ENCODE measurements at regions not wholly inside any gene's neighbourhood (a gene's known extent, or its start where the extent isn't known, plus 50 kb on each side); places are given as distances from the start of the nearest gene placed in this dataset.
A peak's percentile ranks its signal among the peaks of the same experiment; 100 is the strongest.
"Not testable (repeated sequence)": the region's sequence is repeated elsewhere in the genome, so short reads cannot be mapped to it uniquely, and the experiment has no call there.

DNA sequence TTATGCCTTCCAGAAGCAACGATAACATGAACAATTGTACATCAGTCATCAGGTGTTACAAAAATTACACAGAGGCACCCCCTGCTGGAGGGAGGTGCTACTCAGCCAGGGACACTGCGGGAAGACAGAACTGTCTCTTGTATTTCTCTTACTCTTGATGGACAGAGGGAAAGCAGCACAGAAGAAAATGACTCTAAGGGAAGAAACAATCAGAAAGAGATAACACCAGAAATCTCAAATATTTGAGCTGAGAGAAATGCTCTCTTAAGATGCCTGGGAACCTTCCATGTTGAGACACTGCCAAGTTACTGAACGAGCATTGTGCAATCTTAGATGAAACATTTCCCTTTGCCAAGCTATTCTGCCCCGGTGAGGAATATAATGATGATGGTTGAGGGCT lies 227.6 kb upstream of the NPSR1 start:
- Histone ChIP-seq H3K27me3 (ENCODE audit: insufficient read depth, low read length) (peaks cover 2% of the 10 kb centered on the region), H3K4me1 (ENCODE audit: insufficient read depth, low read length) (no peaks in the 10 kb centered on the region), H4K20me1 (ENCODE audit: insufficient read depth, low read length) (no peaks in the 10 kb centered on the region), H3K36me3 (ENCODE audit: insufficient read depth, low read length) (no peaks in the 10 kb centered on the region), H3K4me2 (ENCODE audit: low read length) (no peak overlapping the region), H3K9ac (ENCODE audit: low read length) (no peak overlapping the region), H2AFZ (ENCODE audit: low read depth, low read length) (no peak overlapping the region), H3K27ac (ENCODE audit: low read depth, low read length) (no peak overlapping the region), H3K4me3 (ENCODE audit: insufficient read depth, low read depth, low read length) (no peak overlapping the region), H3K9me3 (ENCODE audit: insufficient read depth, low read depth, low read length) (no peaks in the 10 kb centered on the region), H3K79me2 (ENCODE audit: insufficient read depth, low read length) (no peaks in the 10 kb centered on the region)
- TF ChIP-seq EZH2 (IDR thresholded peaks at IDR 0.05; ENCODE audit: insufficient read depth, low read length), result no peak
- TF ChIP-seq, protein P1, sequence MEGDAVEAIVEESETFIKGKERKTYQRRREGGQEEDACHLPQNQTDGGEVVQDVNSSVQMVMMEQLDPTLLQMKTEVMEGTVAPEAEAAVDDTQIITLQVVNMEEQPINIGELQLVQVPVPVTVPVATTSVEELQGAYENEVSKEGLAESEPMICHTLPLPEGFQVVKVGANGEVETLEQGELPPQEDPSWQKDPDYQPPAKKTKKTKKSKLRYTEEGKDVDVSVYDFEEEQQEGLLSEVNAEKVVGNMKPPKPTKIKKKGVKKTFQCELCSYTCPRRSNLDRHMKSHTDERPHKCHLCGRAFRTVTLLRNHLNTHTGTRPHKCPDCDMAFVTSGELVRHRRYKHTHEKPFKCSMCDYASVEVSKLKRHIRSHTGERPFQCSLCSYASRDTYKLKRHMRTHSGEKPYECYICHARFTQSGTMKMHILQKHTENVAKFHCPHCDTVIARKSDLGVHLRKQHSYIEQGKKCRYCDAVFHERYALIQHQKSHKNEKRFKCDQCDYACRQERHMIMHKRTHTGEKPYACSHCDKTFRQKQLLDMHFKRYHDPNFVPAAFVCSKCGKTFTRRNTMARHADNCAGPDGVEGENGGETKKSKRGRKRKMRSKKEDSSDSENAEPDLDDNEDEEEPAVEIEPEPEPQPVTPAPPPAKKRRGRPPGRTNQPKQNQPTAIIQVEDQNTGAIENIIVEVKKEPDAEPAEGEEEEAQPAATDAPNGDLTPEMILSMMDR (IDR thresholded peaks at IDR 0.05; ENCODE audit: insufficient read depth, low read depth, low read length), result peak; percentile 52
- no peaks in the 10 kb centered on the region for H3K36me3 Mint-ChIP-seq (ENCODE audit: low read depth, unreplicated experiment)
- FAIRE-seq (no peak), DNase-seq (ENCODE audit: low read depth) (peak; percentile 67)
- H3K27me3 Mint-ChIP-seq (ENCODE audit: low read depth, unreplicated experiment), result peaks cover 3% of the 10 kb centered on the region
- no peaks in the 10 kb centered on the region for H3K4me1 Mint-ChIP-seq (ENCODE audit: low read depth, unreplicated experiment)
- no peak overlapping the region for H3K4me3 Mint-ChIP-seq (ENCODE audit: unreplicated experiment)
- H3K27ac Mint-ChIP-seq (ENCODE audit: unreplicated experiment), result no peak overlapping the region
- H3K9me3 Mint-ChIP-seq (ENCODE audit: unreplicated experiment), result peaks cover 7% of the 10 kb centered on the region

DNA sequence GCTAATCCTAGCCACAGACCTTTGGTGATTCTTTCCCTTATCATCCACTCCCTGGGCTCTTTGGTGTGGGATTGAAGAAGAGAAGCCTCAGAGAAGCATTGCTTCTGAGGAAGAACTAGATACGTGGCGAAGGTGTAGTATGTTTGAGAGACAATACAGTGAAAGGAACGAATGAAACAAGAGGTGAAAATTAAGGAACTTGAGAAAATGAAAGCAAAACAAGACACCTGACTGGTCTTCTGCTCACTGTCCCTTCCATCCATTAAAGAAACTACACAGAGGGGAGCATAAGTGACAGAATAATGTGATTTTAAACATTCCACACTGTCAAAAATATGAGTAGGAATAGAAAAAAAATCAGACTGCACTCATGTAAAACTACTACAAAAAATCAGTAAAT lies 219.6 kb upstream of the NPSR1 start:
- peaks cover 3% of the 10 kb centered on the region for H3K27me3 Mint-ChIP-seq (ENCODE audit: low read depth, unreplicated experiment)
- Histone ChIP-seq H3K79me2 (ENCODE audit: insufficient read depth, low read length) (no peaks in the 10 kb centered on the region), H3K4me1 (ENCODE audit: insufficient read depth, low read length) (no peaks in the 10 kb centered on the region), H3K4me3 (ENCODE audit: insufficient read depth, low read depth, low read length) (no peak overlapping the region), H3K4me2 (ENCODE audit: low read length) (no peak overlapping the region), H3K9ac (ENCODE audit: low read length) (no peak overlapping the region), H2AFZ (ENCODE audit: low read depth, low read length) (no peak overlapping the region), H3K36me3 (ENCODE audit: insufficient read depth, low read length) (no peaks in the 10 kb centered on the region), H3K9me3 (ENCODE audit: insufficient read depth, low read depth, low read length) (no peaks in the 10 kb centered on the region), H4K20me1 (ENCODE audit: insufficient read depth, low read length) (no peaks in the 10 kb centered on the region), H3K27ac (ENCODE audit: low read depth, low read length) (no peak overlapping the region), H3K27me3 (ENCODE audit: insufficient read depth, low read length) (no peaks in the 10 kb centered on the region)
- no peaks in the 10 kb centered on the region for H3K36me3 Mint-ChIP-seq (ENCODE audit: low read depth, unreplicated experiment)
- peaks cover 3% of the 10 kb centered on the region for H3K9me3 Mint-ChIP-seq (ENCODE audit: unreplicated experiment)
- H3K4me1 Mint-ChIP-seq (ENCODE audit: low read depth, unreplicated experiment), result no peaks in the 10 kb centered on the region
- DNase-seq (ENCODE audit: low read depth) (no peak), FAIRE-seq (peak; percentile 9)
- H3K4me3 Mint-ChIP-seq (ENCODE audit: unreplicated experiment), result no peak overlapping the region
- no peak overlapping the region for H3K27ac Mint-ChIP-seq (ENCODE audit: unreplicated experiment)
- no peak for TF ChIP-seq EZH2 (IDR thresholded peaks at IDR 0.05; ENCODE audit: insufficient read depth, low read length)
- TF ChIP-seq, protein P1 (IDR thresholded peaks at IDR 0.05; ENCODE audit: insufficient read depth, low read depth, low read length), result no peak

DNA sequence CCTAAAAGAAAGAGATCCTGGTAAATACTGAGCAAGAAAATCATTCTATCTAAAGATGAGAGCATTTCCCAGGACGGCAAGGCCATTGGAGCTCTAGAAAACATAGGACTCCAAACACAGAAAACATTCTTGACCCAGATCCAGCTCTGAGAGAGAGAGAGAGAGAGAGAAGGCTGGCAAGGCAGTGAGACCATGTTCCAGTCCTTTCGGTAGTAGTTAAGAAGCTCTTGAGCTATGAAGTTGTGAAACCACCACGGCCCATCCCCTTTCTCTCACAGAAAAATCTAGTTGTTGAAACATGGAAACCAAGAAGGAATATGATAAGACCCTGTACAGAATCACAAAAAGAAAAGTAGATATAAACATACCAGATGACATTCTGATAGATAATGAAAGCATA lies 212.4 kb upstream of the NPSR1 start:
- Histone ChIP-seq H3K79me2 (ENCODE audit: insufficient read depth, low read length) (no peaks in the 10 kb centered on the region), H2AFZ (ENCODE audit: low read depth, low read length) (no peak overlapping the region), H4K20me1 (ENCODE audit: insufficient read depth, low read length) (no peaks in the 10 kb centered on the region), H3K9me3 (ENCODE audit: insufficient read depth, low read depth, low read length) (no peaks in the 10 kb centered on the region), H3K27me3 (ENCODE audit: insufficient read depth, low read length) (no peaks in the 10 kb centered on the region), H3K4me2 (ENCODE audit: low read length) (no peak overlapping the region), H3K9ac (ENCODE audit: low read length) (no peak overlapping the region), H3K4me1 (ENCODE audit: insufficient read depth, low read length) (no peaks in the 10 kb centered on the region), H3K27ac (ENCODE audit: low read depth, low read length) (no peak overlapping the region), H3K36me3 (ENCODE audit: insufficient read depth, low read length) (no peaks in the 10 kb centered on the region), H3K4me3 (ENCODE audit: insufficient read depth, low read depth, low read length) (no peak overlapping the region)
- Mint-ChIP-seq H3K36me3 (ENCODE audit: low read depth, unreplicated experiment) (no peaks in the 10 kb centered on the region), H3K9me3 (ENCODE audit: unreplicated experiment) (peaks cover 6% of the 10 kb centered on the region), H3K4me1 (ENCODE audit: low read depth, unreplicated experiment) (no peaks in the 10 kb centered on the region), H3K27me3 (ENCODE audit: low read depth, unreplicated experiment) (no peaks in the 10 kb centered on the region), H3K4me3 (ENCODE audit: unreplicated experiment) (no peak overlapping the region), H3K27ac (ENCODE audit: unreplicated experiment) (no peak overlapping the region)
- FAIRE-seq (no peak), DNase-seq (ENCODE audit: low read depth) (no peak)
- no peak for TF ChIP-seq EZH2 (IDR thresholded peaks at IDR 0.05; ENCODE audit: insufficient read depth, low read length)
- TF ChIP-seq, protein P1 (IDR thresholded peaks at IDR 0.05; ENCODE audit: insufficient read depth, low read depth, low read length), result no peak

DNA sequence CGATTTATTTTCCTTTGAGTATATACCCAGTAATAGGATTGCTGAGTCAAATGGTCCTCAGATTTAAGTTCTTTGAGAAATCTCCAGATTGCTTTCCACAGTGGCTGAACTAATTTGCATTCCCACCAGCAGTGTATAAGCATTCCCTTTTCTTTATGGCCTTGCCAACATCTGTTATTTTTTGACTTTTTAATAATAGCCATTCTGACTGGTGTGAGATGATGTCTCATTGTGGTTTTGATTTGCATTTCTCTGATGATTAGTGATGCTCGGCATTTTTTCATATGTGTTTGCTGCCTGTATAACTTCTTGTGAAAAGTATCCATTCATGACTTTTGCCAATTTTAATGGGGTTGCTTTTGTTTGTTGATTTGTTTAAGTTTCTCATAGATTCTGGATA lies 209.5 kb upstream of the NPSR1 start:
- not testable (repeated sequence) for FAIRE-seq; H3K27ac Mint-ChIP-seq (ENCODE audit: unreplicated experiment); H3K36me3 Mint-ChIP-seq (ENCODE audit: low read depth, unreplicated experiment); H3K9me3 Mint-ChIP-seq (ENCODE audit: unreplicated experiment); H3K9me3 ChIP-seq (ENCODE audit: insufficient read depth, low read depth, low read length); H3K9ac ChIP-seq (ENCODE audit: low read length); H3K79me2 ChIP-seq (ENCODE audit: insufficient read depth, low read length); H4K20me1 ChIP-seq (ENCODE audit: insufficient read depth, low read length); H3K4me3 Mint-ChIP-seq (ENCODE audit: unreplicated experiment); H3K27ac ChIP-seq (ENCODE audit: low read depth, low read length); H3K4me3 ChIP-seq (ENCODE audit: insufficient read depth, low read depth, low read length); H3K27me3 Mint-ChIP-seq (ENCODE audit: low read depth, unreplicated experiment); H3K4me2 ChIP-seq (ENCODE audit: low read length); H3K27me3 ChIP-seq (ENCODE audit: insufficient read depth, low read length); H3K36me3 ChIP-seq (ENCODE audit: insufficient read depth, low read length); H2AFZ ChIP-seq (ENCODE audit: low read depth, low read length)
- DNase-seq (ENCODE audit: low read depth), result peak; percentile 43
- peaks cover 10% of the 10 kb centered on the region for H3K4me1 Mint-ChIP-seq (ENCODE audit: low read depth, unreplicated experiment)
- H3K4me1 ChIP-seq (ENCODE audit: insufficient read depth, low read length), result peaks cover 10% of the 10 kb centered on the region
